ENCODE measurements at regions not wholly inside any gene's neighbourhood (a gene's known extent, or its start where the extent isn't known, plus 50 kb on each side); places are given as distances from the start of the nearest gene placed in this dataset.
"Not testable (repeated sequence)": the region's sequence is repeated elsewhere in the genome, so short reads cannot be mapped to it uniquely, and the experiment has no call there.

GRCh38 chr4:62495032-62495431, 1294.9 kb downstream of the ADGRL3 start:
- DNase-seq, result no peak
- no peak for TF ChIP-seq POLR2A (IDR thresholded peaks at IDR 0.05)
- TF ChIP-seq CTCF (IDR thresholded peaks at IDR 0.05), result no peak
- H3K27ac ChIP-seq, result no peak overlapping the region
- no peaks in the 10 kb centered on the region for H3K9me3 ChIP-seq
- no peaks in the 10 kb centered on the region for H3K27me3 ChIP-seq
- H3K36me3 ChIP-seq, result no peaks in the 10 kb centered on the region
- H3K4me1 ChIP-seq, result no peaks in the 10 kb centered on the region
- no peak overlapping the region for H3K4me3 ChIP-seq

- H3K27ac ChIP-seq, DNase-seq, H3K4me3 ChIP-seq: not testable (repeated sequence)
Observed at GRCh38 chr4:62491756-62492155, 1291.6 kb downstream of the ADGRL3 start.

GRCh38 chr4:62490635-62491034, 1290.5 kb downstream of the ADGRL3 start:
- no peak for DNase-seq
- H3K27me3 ChIP-seq, result no peaks in the 10 kb centered on the region
- no peak overlapping the region for H3K4me3 ChIP-seq
- no peak for TF ChIP-seq CTCF (IDR thresholded peaks at IDR 0.05)
- TF ChIP-seq POLR2A (IDR thresholded peaks at IDR 0.05), result no peak
- H3K36me3 ChIP-seq, result no peaks in the 10 kb centered on the region
- no peaks in the 10 kb centered on the region for H3K9me3 ChIP-seq
- H3K4me1 ChIP-seq, result no peaks in the 10 kb centered on the region
- H3K27ac ChIP-seq, result no peak overlapping the region

More at GRCh38 chr4:62491756-62492155, 1291.6 kb downstream of the ADGRL3 start:
- not testable (repeated sequence) for H3K9me3 ChIP-seq, H3K27me3 ChIP-seq, H3K36me3 ChIP-seq, H3K4me1 ChIP-seq

- Histone ChIP-seq H3K9me3 (no peaks in the 10 kb centered on the region), H3K27me3 (no peaks in the 10 kb centered on the region), H3K36me3 (no peaks in the 10 kb centered on the region), H3K4me3 (no peak overlapping the region), H3K4me1 (no peaks in the 10 kb centered on the region), H3K27ac (no peak overlapping the region)
- no peak for DNase-seq
- TF ChIP-seq CTCF (IDR thresholded peaks at IDR 0.05) (no peak), POLR2A (IDR thresholded peaks at IDR 0.05) (no peak)
Observed at GRCh38 chr4:62487016-62487415, 1286.9 kb downstream of the ADGRL3 start.

- TF ChIP-seq POLR2A (IDR thresholded peaks at IDR 0.05) (no peak), CTCF (IDR thresholded peaks at IDR 0.05) (no peak)
- no peaks in the 10 kb centered on the region for H3K36me3 ChIP-seq
- H3K27ac ChIP-seq, result no peak overlapping the region
- no peaks in the 10 kb centered on the region for H3K9me3 ChIP-seq
- no peaks in the 10 kb centered on the region for H3K4me1 ChIP-seq
- DNase-seq, result no peak
- H3K27me3 ChIP-seq, result no peaks in the 10 kb centered on the region
- no peak overlapping the region for H3K4me3 ChIP-seq
Observed at GRCh38 chr4:62484357-62484756, 1284.2 kb downstream of the ADGRL3 start.

GRCh38 chr4:62482355-62482754, 1282.2 kb downstream of the ADGRL3 start:
- no peaks in the 10 kb centered on the region for H3K9me3 ChIP-seq
- DNase-seq, result no peak
- no peaks in the 10 kb centered on the region for H3K27me3 ChIP-seq
- H3K4me1 ChIP-seq, result no peaks in the 10 kb centered on the region
- no peak overlapping the region for H3K27ac ChIP-seq
- no peak overlapping the region for H3K4me3 ChIP-seq
- TF ChIP-seq CTCF (IDR thresholded peaks at IDR 0.05) (no peak), POLR2A (IDR thresholded peaks at IDR 0.05) (no peak)
- no peaks in the 10 kb centered on the region for H3K36me3 ChIP-seq

Data from Peyer's patch (tissue), 4 donors.